ENCODE measurements at regions not wholly inside any gene's neighbourhood (a gene's known extent, or its start where the extent isn't known, plus 50 kb on each side); places are given as distances from the start of the nearest gene placed in this dataset.

DNA sequence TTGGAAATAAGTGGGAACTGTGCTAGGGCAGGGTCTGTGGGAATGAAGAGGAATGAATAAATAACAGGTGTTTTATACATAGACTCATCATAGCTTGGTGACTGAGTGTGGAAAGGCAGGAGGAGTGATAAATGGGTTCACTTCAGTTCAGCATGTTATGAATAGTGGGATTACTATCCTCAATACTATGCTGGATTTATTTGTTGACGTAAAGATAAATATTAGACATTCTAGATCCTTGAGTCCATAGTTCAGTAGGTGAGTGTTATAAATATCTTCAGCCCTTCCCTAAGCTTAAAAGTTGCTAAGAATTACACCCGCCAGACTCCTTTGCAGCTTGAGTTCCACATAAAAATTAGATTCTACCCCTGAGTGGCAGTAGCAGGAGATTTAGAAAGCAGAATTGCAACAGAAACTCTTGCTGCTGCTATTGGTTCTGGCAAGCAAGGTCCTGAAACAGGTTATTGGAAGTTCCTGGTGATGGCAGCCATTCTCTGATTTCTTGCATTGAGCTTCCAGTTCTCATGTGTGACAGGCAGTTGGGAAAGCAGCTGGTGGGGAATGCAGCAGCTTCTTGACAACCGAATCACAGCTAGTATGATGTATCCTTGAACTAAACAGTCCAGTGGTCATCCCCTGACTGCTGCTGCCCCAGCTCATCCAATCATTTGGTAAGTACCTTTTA lies 1558.9 kb downstream of the FAM181B start:
- H3K27me3 ChIP-seq, result no peaks in the 10 kb centered on the region
- no peak overlapping the region for H3K27ac ChIP-seq
- H3K9me3 ChIP-seq, result peaks cover 0 to 2% (median 0%) of the 10 kb centered on the region in 4 donors
- TF ChIP-seq POLR2A (IDR thresholded peaks at IDR 0.05) (no peak), EP300 (IDR thresholded peaks at IDR 0.05) (no peak), POLR2AphosphoS5 (IDR thresholded peaks at IDR 0.05) (no peak)
- TF ChIP-seq, protein P1, sequence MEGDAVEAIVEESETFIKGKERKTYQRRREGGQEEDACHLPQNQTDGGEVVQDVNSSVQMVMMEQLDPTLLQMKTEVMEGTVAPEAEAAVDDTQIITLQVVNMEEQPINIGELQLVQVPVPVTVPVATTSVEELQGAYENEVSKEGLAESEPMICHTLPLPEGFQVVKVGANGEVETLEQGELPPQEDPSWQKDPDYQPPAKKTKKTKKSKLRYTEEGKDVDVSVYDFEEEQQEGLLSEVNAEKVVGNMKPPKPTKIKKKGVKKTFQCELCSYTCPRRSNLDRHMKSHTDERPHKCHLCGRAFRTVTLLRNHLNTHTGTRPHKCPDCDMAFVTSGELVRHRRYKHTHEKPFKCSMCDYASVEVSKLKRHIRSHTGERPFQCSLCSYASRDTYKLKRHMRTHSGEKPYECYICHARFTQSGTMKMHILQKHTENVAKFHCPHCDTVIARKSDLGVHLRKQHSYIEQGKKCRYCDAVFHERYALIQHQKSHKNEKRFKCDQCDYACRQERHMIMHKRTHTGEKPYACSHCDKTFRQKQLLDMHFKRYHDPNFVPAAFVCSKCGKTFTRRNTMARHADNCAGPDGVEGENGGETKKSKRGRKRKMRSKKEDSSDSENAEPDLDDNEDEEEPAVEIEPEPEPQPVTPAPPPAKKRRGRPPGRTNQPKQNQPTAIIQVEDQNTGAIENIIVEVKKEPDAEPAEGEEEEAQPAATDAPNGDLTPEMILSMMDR (IDR thresholded peaks at IDR 0.05), result no peak
- no peak for DNase-seq
- intact Hi-C loops (cut with DNase I), result no loop called here
- WGBS, 2 donors, result 84 to 86% methylated on average over 3 of the region's 3 CpGs
- H3K4me1 ChIP-seq, result no peaks in the 10 kb centered on the region
- no peak overlapping the region for H3K4me3 ChIP-seq
- no peaks in the 10 kb centered on the region for H3K36me3 ChIP-seq

DNA sequence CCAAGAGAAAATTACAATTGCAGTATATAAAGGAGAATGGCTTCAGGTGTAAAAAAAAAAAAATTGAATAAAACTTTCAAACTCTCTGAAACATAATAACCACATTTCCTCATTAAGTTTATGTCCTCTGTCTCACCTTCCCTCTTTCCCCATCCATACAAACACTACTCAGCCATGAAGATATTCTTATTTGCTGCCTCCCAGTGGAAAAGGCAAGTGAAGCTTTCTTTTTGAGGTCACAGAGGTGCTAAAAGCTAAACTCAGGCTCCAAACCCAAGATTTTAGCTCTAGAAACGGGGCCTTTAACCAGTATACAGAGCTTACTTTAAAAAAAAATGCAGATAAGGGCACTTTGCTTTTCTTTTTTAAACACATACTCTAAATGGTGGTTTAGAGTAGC lies 1568.5 kb downstream of the FAM181B start:
- TF ChIP-seq, protein P1 (IDR thresholded peaks at IDR 0.05), result no peak
- TF ChIP-seq POLR2AphosphoS5 (IDR thresholded peaks at IDR 0.05) (no peak), EP300 (IDR thresholded peaks at IDR 0.05) (no peak), POLR2A (IDR thresholded peaks at IDR 0.05) (no peak)
- 55 to 66% methylated on average over 1 of the region's 1 CpG for WGBS, 2 donors
- Histone ChIP-seq H3K4me1 (no peaks in the 10 kb centered on the region), H3K9me3 (no peaks in the 10 kb centered on the region), H3K27ac (no peak overlapping the region), H3K4me3 (no peak overlapping the region), H3K36me3 (no peaks in the 10 kb centered on the region), H3K27me3 (no peaks in the 10 kb centered on the region)
- no peak for DNase-seq
- intact Hi-C loops (cut with DNase I), result no loop called here

DNA sequence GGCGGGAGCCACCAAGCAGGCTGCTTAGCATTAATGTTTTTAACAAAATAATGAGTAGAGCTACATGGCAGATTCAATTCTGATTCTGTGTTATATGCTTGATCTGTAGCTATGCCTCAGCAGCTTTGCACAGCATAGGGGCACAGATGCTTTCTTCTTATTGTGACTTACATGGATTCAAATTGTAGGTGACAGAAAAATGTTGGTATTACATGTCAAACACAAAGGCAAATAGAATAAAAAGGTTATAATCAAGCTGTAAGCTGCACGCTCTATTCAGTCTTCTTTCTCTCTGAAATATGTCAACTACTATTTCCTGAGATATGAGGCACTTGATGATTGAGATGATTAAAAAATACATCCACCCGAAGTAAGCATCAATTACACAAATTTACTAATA lies 1573.8 kb downstream of the FAM181B start:
- Histone ChIP-seq H3K4me3 (no peak overlapping the region), H3K4me1 (no peaks in the 10 kb centered on the region), H3K9me3 (no peaks in the 10 kb centered on the region), H3K36me3 (no peaks in the 10 kb centered on the region), H3K27ac (no peak overlapping the region), H3K27me3 (no peaks in the 10 kb centered on the region)
- 84 to 85% methylated on average over 3 of the region's 3 CpGs for WGBS, 2 donors
- DNase-seq, result no peak
- TF ChIP-seq, protein P1 (IDR thresholded peaks at IDR 0.05), result no peak
- TF ChIP-seq POLR2AphosphoS5 (IDR thresholded peaks at IDR 0.05) (no peak), POLR2A (IDR thresholded peaks at IDR 0.05) (no peak), EP300 (IDR thresholded peaks at IDR 0.05) (no peak)
- intact Hi-C loops (cut with DNase I), result no loop called here

DNA sequence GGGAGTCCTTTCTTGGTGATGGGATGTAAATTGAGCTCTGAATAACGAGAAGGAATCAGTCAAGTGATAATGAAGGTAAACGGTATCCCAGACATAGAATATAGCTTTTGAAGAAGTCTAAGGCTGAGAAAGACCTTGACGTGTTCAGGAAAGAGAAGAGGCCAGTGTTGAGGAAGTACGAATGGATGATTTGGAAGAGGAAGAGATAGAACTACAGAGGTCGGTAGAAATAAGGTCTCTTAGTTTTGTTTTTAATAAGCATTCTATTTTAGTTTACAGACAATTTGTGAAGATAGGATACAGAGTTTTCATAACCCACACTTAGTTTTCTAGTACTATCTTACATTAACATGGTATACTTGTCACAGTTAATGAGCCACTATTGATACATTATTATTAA lies 1598.1 kb downstream of the FAM181B start:
- TF ChIP-seq, protein P1 (IDR thresholded peaks at IDR 0.05), result no peak
- no peak for TF ChIP-seq POLR2A (IDR thresholded peaks at IDR 0.05)
- TF ChIP-seq POLR2AphosphoS5 (IDR thresholded peaks at IDR 0.05), result no peak
- no peak for TF ChIP-seq EP300 (IDR thresholded peaks at IDR 0.05)
- H3K4me1 ChIP-seq, result no peaks in the 10 kb centered on the region
- no peaks in the 10 kb centered on the region for H3K36me3 ChIP-seq
- no peaks in the 10 kb centered on the region for H3K27me3 ChIP-seq
- H3K4me3 ChIP-seq, result no peak overlapping the region
- DNase-seq, result no peak
- WGBS, 2 donors, result 68 to 91% methylated on average over 5 of the region's 5 CpGs
- intact Hi-C loops (cut with DNase I), result no loop called here
- H3K9me3 ChIP-seq, result no peaks in the 10 kb centered on the region
- H3K27ac ChIP-seq, result no peak overlapping the region

DNA sequence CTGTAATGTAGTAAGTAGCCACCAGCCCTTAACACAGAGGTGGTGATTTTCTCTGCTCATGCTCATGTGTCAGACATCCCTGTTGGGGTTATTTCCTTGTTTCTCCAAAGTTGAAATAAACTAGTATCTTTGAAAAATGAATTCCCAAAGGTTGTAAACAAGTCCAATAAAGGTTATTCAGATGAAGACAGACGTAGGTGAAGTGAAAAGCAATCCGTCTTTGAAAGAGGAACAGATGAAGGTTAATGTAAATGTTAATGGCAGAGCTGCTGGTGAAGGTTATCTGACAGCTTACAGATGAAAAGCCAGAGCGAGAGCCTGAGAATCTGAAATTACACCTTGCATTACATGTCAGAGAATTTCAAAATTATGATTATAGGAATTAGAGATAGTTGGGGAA lies 1604.0 kb downstream of the FAM181B start:
- DNase-seq, result no peak
- TF ChIP-seq EP300 (IDR thresholded peaks at IDR 0.05) (no peak), POLR2AphosphoS5 (IDR thresholded peaks at IDR 0.05) (no peak), POLR2A (IDR thresholded peaks at IDR 0.05) (no peak)
- TF ChIP-seq, protein P1 (IDR thresholded peaks at IDR 0.05), result no peak
- H3K9me3 ChIP-seq, result no peaks in the 10 kb centered on the region
- intact Hi-C loops (cut with DNase I), result no loop called here
- WGBS, 2 donors, result 75 to 81% methylated on average over 3 of the region's 3 CpGs
- no peaks in the 10 kb centered on the region for H3K4me1 ChIP-seq
- no peak overlapping the region for H3K4me3 ChIP-seq
- no peaks in the 10 kb centered on the region for H3K36me3 ChIP-seq
- H3K27me3 ChIP-seq, result no peaks in the 10 kb centered on the region
- H3K27ac ChIP-seq, result no peak overlapping the region

Data from sigmoid colon (tissue), 6 donors.